NCI-H2107 (cell line): ENCODE measurements at regions not wholly inside any gene's neighbourhood (a gene's known extent, or its start where the extent isn't known, plus 50 kb on each side); places are given as distances from the start of the nearest gene placed in this dataset.
"Not testable (repeated sequence)": the region's sequence is repeated elsewhere in the genome, so short reads cannot be mapped to it uniquely, and the experiment has no call there.

ENCODE experiments used
- DNase-seq: peaks from one replicate; lab custom pipeline; 2025; lab: John Stamatoyannopoulos, UW

- DNase-seq, result no peak
Observed at GRCh38 chr1:193438312-193438711, 251.9 kb upstream of the B3GALT2 start.

GRCh38 chr1:193437785-193438184, 251.4 kb upstream of the B3GALT2 start:
- DNase-seq, result no peak

- not testable (repeated sequence) for DNase-seq
Observed at GRCh38 chr1:193437333-193437732, 250.9 kb upstream of the B3GALT2 start.

- no peak for DNase-seq
Observed at GRCh38 chr1:193435781-193436180, 249.4 kb upstream of the B3GALT2 start.

GRCh38 chr1:193434319-193434718, 247.9 kb upstream of the B3GALT2 start:
- no peak for DNase-seq

GRCh38 chr1:193433599-193433998, 247.2 kb upstream of the B3GALT2 start:
- DNase-seq, result no peak

- DNase-seq, result no peak
Observed at GRCh38 chr1:193432979-193433587, 246.7 kb upstream of the B3GALT2 start.

GRCh38 chr1:193431265-193431977, 245.0 kb upstream of the B3GALT2 start:
- DNase-seq, result no peak

- no peak for DNase-seq
Observed at GRCh38 chr1:193427524-193427923, 241.1 kb upstream of the B3GALT2 start.

GRCh38 chr1:193426061-193426460, 239.6 kb upstream of the B3GALT2 start:
- no peak for DNase-seq

GRCh38 chr1:193421487-193421886, 235.1 kb upstream of the B3GALT2 start:
- no peak for DNase-seq

- no peak for DNase-seq
Observed at GRCh38 chr1:193419295-193419694, 232.9 kb upstream of the B3GALT2 start.

GRCh38 chr1:193418745-193419058, 232.3 kb upstream of the B3GALT2 start:
- no peak for DNase-seq

GRCh38 chr1:193417945-193418744, 231.7 kb upstream of the B3GALT2 start:
- DNase-seq, result no peak

GRCh38 chr1:193417403-193417802, 231.0 kb upstream of the B3GALT2 start:
- no peak for DNase-seq

- no peak for DNase-seq
Observed at GRCh38 chr1:193416226-193417024, 230.0 kb upstream of the B3GALT2 start.

GRCh38 chr1:193415256-193415655, 228.8 kb upstream of the B3GALT2 start:
- no peak for DNase-seq

GRCh38 chr1:193413376-193413775, 227.0 kb upstream of the B3GALT2 start:
- DNase-seq, result no peak

GRCh38 chr1:193412748-193413147, 226.3 kb upstream of the B3GALT2 start:
- no peak for DNase-seq

GRCh38 chr1:193411714-193412113, 225.3 kb upstream of the B3GALT2 start:
- DNase-seq, result no peak

- no peak for DNase-seq
Observed at GRCh38 chr1:193411215-193411614, 224.8 kb upstream of the B3GALT2 start.

GRCh38 chr1:193408782-193409293, 222.4 kb upstream of the B3GALT2 start:
- no peak for DNase-seq
